ENCODE measurements at regions not wholly inside any gene's neighbourhood (a gene's known extent, or its start where the extent isn't known, plus 50 kb on each side); places are given as distances from the start of the nearest gene placed in this dataset.

GRCh38 chrX:6768881-6769280 lies 234.0 kb upstream of the VCX3A start:
- Histone ChIP-seq H3K79me2 (ENCODE audit: low read length) (no peaks in the 10 kb centered on the region), H3K9me3 (ENCODE audit: insufficient read depth, low read length) (no peaks in the 10 kb centered on the region), H3K4me3 (ENCODE audit: low read length) (no peak overlapping the region), H3K27me3 (ENCODE audit: low read depth, low read length) (no peaks in the 10 kb centered on the region), H3K4me2 (ENCODE audit: low read length) (no peak overlapping the region), H4K20me1 (ENCODE audit: insufficient read depth, low read length) (no peaks in the 10 kb centered on the region), H3K9ac (ENCODE audit: low read length) (no peak overlapping the region), H3K27ac (ENCODE audit: low read length) (no peak overlapping the region), H3K4me1 (ENCODE audit: low read length) (no peaks in the 10 kb centered on the region), H3K36me3 (replicated peaks; ENCODE audit: low read depth, low read length) (no peaks in the 10 kb centered on the region), H2AFZ (ENCODE audit: low read depth, low read length) (no peak overlapping the region)
- TF ChIP-seq, protein P1, sequence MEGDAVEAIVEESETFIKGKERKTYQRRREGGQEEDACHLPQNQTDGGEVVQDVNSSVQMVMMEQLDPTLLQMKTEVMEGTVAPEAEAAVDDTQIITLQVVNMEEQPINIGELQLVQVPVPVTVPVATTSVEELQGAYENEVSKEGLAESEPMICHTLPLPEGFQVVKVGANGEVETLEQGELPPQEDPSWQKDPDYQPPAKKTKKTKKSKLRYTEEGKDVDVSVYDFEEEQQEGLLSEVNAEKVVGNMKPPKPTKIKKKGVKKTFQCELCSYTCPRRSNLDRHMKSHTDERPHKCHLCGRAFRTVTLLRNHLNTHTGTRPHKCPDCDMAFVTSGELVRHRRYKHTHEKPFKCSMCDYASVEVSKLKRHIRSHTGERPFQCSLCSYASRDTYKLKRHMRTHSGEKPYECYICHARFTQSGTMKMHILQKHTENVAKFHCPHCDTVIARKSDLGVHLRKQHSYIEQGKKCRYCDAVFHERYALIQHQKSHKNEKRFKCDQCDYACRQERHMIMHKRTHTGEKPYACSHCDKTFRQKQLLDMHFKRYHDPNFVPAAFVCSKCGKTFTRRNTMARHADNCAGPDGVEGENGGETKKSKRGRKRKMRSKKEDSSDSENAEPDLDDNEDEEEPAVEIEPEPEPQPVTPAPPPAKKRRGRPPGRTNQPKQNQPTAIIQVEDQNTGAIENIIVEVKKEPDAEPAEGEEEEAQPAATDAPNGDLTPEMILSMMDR (IDR thresholded peaks at IDR 0.05; ENCODE audit: low read depth, low read length) = no peak
- no peak for TF ChIP-seq EZH2phosphoT487 (IDR thresholded peaks at IDR 0.05; ENCODE audit: low read depth)

DNA sequence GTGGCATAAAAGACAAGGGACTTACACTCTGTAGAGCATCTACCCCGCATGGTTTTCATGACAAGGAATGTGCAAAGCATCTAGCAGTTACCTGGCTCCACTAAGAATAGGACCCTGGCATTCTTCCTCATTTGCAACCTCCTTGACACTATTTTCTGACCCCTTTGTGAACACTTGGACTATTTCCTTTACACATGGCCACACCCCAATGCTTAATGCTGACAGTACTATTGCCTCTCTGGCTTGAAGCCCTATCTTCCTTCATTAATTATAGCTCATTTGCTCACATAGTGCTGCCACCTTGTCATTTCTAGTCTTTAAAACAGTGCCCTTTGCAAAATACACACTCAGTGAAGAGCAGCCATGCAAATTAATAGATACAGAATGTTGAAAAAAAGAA lies 226.3 kb upstream of the VCX3A start:
- Histone ChIP-seq H3K27ac (ENCODE audit: low read length) (no peak overlapping the region), H3K9me3 (ENCODE audit: insufficient read depth, low read length) (no peaks in the 10 kb centered on the region), H3K36me3 (replicated peaks; ENCODE audit: low read depth, low read length) (no peaks in the 10 kb centered on the region), H3K9ac (ENCODE audit: low read length) (no peak overlapping the region), H3K4me1 (ENCODE audit: low read length) (no peaks in the 10 kb centered on the region), H3K27me3 (ENCODE audit: low read depth, low read length) (no peaks in the 10 kb centered on the region), H3K79me2 (ENCODE audit: low read length) (no peaks in the 10 kb centered on the region), H2AFZ (ENCODE audit: low read depth, low read length) (no peak overlapping the region), H3K4me3 (ENCODE audit: low read length) (no peak overlapping the region), H4K20me1 (ENCODE audit: insufficient read depth, low read length) (no peaks in the 10 kb centered on the region), H3K4me2 (ENCODE audit: low read length) (no peak overlapping the region)
- no peak for TF ChIP-seq EZH2phosphoT487 (IDR thresholded peaks at IDR 0.05; ENCODE audit: low read depth)
- TF ChIP-seq, protein P1 (IDR thresholded peaks at IDR 0.05; ENCODE audit: low read depth, low read length) = no peak

DNA sequence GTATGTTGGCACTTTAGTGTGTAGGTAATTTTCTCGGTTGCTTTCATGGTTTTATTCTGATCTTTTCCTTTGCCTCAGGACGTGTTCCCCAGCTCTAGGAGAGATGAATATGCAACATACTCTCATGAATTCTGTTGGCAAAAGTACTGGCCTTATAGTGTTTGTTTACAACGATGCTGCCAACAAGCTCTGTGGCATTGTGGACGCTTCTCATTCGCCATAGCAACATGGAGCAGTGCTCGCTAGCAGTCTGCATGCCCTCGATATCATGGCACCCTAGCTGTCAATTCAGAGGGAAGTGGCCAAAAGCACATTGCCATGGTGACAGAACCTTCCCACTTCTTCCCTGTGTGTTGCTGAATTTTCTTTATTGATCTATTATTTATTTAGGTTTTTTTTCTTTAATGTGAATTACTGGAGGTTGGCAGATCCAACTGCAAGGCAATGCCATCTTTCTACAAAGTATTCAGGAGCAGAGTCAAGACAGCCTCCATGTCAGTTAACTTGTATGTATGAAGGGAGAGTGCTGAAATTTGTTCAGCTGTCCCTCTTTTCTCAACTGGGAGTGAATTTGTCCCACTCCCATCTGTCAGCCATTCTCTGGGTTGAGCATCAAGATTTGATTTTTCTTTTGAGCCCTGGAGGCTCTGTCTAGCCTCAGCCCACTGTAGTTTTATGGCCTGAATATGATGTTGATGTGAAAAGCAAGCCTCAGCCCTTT lies 224.9 kb upstream of the VCX3A start:
- no peaks in the 10 kb centered on the region for H3K79me2 ChIP-seq (ENCODE audit: low read length)
- TF ChIP-seq EZH2phosphoT487 (IDR thresholded peaks at IDR 0.05; ENCODE audit: low read depth) = no peak
- TF ChIP-seq, protein P1 (IDR thresholded peaks at IDR 0.05; ENCODE audit: low read depth, low read length) = no peak
- no peaks in the 10 kb centered on the region for H3K36me3 ChIP-seq (replicated peaks; ENCODE audit: low read depth, low read length)
- H3K4me3 ChIP-seq (ENCODE audit: low read length) = no peak overlapping the region
- no peaks in the 10 kb centered on the region for H3K9me3 ChIP-seq (ENCODE audit: insufficient read depth, low read length)
- H3K27ac ChIP-seq (ENCODE audit: low read length) = no peak overlapping the region
- no peaks in the 10 kb centered on the region for H3K4me1 ChIP-seq (ENCODE audit: low read length)
- H2AFZ ChIP-seq (ENCODE audit: low read depth, low read length) = no peak overlapping the region
- no peak overlapping the region for H3K9ac ChIP-seq (ENCODE audit: low read length)
- no peak overlapping the region for H3K4me2 ChIP-seq (ENCODE audit: low read length)
- no peaks in the 10 kb centered on the region for H4K20me1 ChIP-seq (ENCODE audit: insufficient read depth, low read length)
- no peaks in the 10 kb centered on the region for H3K27me3 ChIP-seq (ENCODE audit: low read depth, low read length)

GRCh38 chrX:6758234-6758633 lies 223.3 kb upstream of the VCX3A start:
- no peaks in the 10 kb centered on the region for H4K20me1 ChIP-seq (ENCODE audit: insufficient read depth, low read length)
- no peaks in the 10 kb centered on the region for H3K4me1 ChIP-seq (ENCODE audit: low read length)
- H3K4me3 ChIP-seq (ENCODE audit: low read length) = no peak overlapping the region
- H2AFZ ChIP-seq (ENCODE audit: low read depth, low read length) = no peak overlapping the region
- H3K9ac ChIP-seq (ENCODE audit: low read length) = no peak overlapping the region
- no peaks in the 10 kb centered on the region for H3K36me3 ChIP-seq (replicated peaks; ENCODE audit: low read depth, low read length)
- H3K79me2 ChIP-seq (ENCODE audit: low read length) = no peaks in the 10 kb centered on the region
- H3K27me3 ChIP-seq (ENCODE audit: low read depth, low read length) = no peaks in the 10 kb centered on the region
- TF ChIP-seq EZH2phosphoT487 (IDR thresholded peaks at IDR 0.05; ENCODE audit: low read depth) = no peak
- TF ChIP-seq, protein P1 (IDR thresholded peaks at IDR 0.05; ENCODE audit: low read depth, low read length) = no peak
- no peaks in the 10 kb centered on the region for H3K9me3 ChIP-seq (ENCODE audit: insufficient read depth, low read length)
- H3K4me2 ChIP-seq (ENCODE audit: low read length) = no peak overlapping the region
- H3K27ac ChIP-seq (ENCODE audit: low read length) = no peak overlapping the region
